HepG2 (cell line): ENCODE measurements at regions not wholly inside any gene's neighbourhood (a gene's known extent, or its start where the extent isn't known, plus 50 kb on each side); places are given as distances from the start of the nearest gene placed in this dataset.

Source experiments
- ATAC-seq: fragments of 200-7000 bp; cut with Tn5 transposase; 3 replicates; pipeline ENCODE4 v1.9.1; 2020; ENCODE audit warnings: mild to moderate bottlenecking, moderate library complexity
- BruUV-seq: library from RNA; stranded (reverse); fragments of 400-500 nt; replicated peaks from 2 replicates; lab custom pipeline; 2021; lab: Mats Ljungman, UMichigan
- CTCF ChIA-PET: fragments of 300-600 bp; formaldehyde crosslinking; extraction: SDS; loops from one replicate; lab custom pipeline; 2021; ENCODE audit warnings: low total read pairs, inconsistent platforms, low intra/inter-chr PET ratio; lab: Yijun Ruan, JAX
- POLR2A ChIA-PET: fragments of 350-600 bp; sonication (Branson Sonifier 250); formaldehyde crosslinking; loops from one replicate; lab custom pipeline; 2020; ENCODE audit warnings: antibody characterized with exemption, inconsistent platforms; lab: Yijun Ruan, JAX
- DNase-seq: peaks from one replicate; pipeline ENCODE4 v3.0.0-alpha.2; 2015; ENCODE audit warnings: low spot score
- FAIRE-seq: peaks from 3 replicates; lab custom pipeline; 2011; peaks lifted over from hg19 to GRCh38; lab: Jason Lieb, UNC
- H2AFZ ChIP-seq: one replicate; pipeline ENCODE4 v1.6.1; 2011; ENCODE audit warnings: low read length, inconsistent platforms
- H3K27ac ChIP-seq: fragments of 300-600 bp; 3 replicates; pipeline ENCODE4 v1.8.0; 2011; ENCODE audit warnings: mixed run types, mild to moderate bottlenecking, mixed read lengths, low read length, inconsistent platforms; ENCODE audit not compliant: insufficient read depth; ENCODE audit errors: extremely low read length
- H3K27me3 ChIP-seq, 2 experiments: fragments of 200-600 bp in 1 of 2; 2 replicates in 1 of 2; 3 replicates in 1 of 2; pipeline versions ENCODE4 v1.6.0 to v1.8.0; 2011; ENCODE audit warnings: low read length in 2 of 2, mild to moderate bottlenecking in 2 of 2, moderate library complexity in 2 of 2, inconsistent platforms in 1 of 2; ENCODE audit not compliant: insufficient read depth in 2 of 2, control insufficient read depth in 1 of 2
- H3K36me3 ChIP-seq, 2 experiments: fragments of 200-600 bp in 1 of 2; replicated peaks in 1 of 2; 2 replicates in 1 of 2; 3 replicates in 1 of 2; pipeline versions ENCODE4 v1.5.1 to v1.8.0; 2011; ENCODE audit warnings: low read length in 2 of 2, inconsistent platforms in 1 of 2; ENCODE audit not compliant: insufficient read depth in 2 of 2, control insufficient read depth in 1 of 2
- H3K4me1 ChIP-seq: 2 replicates; pipeline ENCODE4 v1.5.1; 2012; ENCODE audit warnings: low read length, inconsistent platforms; ENCODE audit not compliant: insufficient read depth
- H3K4me2 ChIP-seq: 2 replicates; pipeline ENCODE4 v1.6.0; 2011; ENCODE audit warnings: low read depth, low read length, inconsistent platforms
- H3K4me3 ChIP-seq, 3 experiments: fragments of 200-600 bp in 1 of 3; sonication (generic), shearing (Covaris generic) in 1 of 3; replicated peaks in 1 of 3; 2 replicates each; pipeline ENCODE4 v1.5.1; 2011 to 2016; ENCODE audit warnings: low read length in 3 of 3, inconsistent platforms in 2 of 3, low read depth in 2 of 3, mild to moderate bottlenecking in 2 of 3, control low read depth in 1 of 3, mixed read lengths in 1 of 3; ENCODE audit not compliant: insufficient read depth in 1 of 3
- H3K79me2 ChIP-seq: one replicate; pipeline ENCODE4 v1.6.1; 2011; ENCODE audit warnings: low read length, inconsistent platforms; ENCODE audit not compliant: insufficient read depth
- H3K9ac ChIP-seq: 2 replicates; pipeline ENCODE4 v1.6.0; 2011; ENCODE audit warnings: mild to moderate bottlenecking, low read depth, low read length, inconsistent platforms; ENCODE audit not compliant: insufficient read depth
- H3K9me3 ChIP-seq: 2 replicates; pipeline ENCODE4 v1.5.1; 2012; ENCODE audit warnings: mild to moderate bottlenecking, low read length
- H4K20me1 ChIP-seq: 2 replicates; pipeline ENCODE4 v1.6.0; 2011; ENCODE audit warnings: inconsistent platforms, mild to moderate bottlenecking, low read length, moderate library complexity; ENCODE audit not compliant: insufficient read depth
- MED1 ChIP-seq: sonication (generic); formaldehyde crosslinking; IDR thresholded peaks from 2 replicates; pipeline ENCODE4 v1.4.0; 2020; ENCODE audit warnings: missing genetic modification reagents
- NR1H2 ChIP-seq: sonication (generic); formaldehyde crosslinking; IDR thresholded peaks from 2 replicates; pipeline ENCODE4 v1.8.1; 2022; ENCODE audit warnings: low read depth, missing genetic modification reagents, borderline replicate concordance
- ZBTB7A ChIP-seq: sonication (generic); formaldehyde crosslinking; IDR thresholded peaks from 2 replicates; pipeline ENCODE4 v1.8.0; 2022; ENCODE audit warnings: mild to moderate bottlenecking, missing genetic modification reagents
- WGBS: methylation state at CpG from one replicate; pipeline ENCODE4 v1.1.6; 2017; ENCODE audit warnings: low lambda C conversion rate; 5-methylcytosine and 5-hydroxymethylcytosine counted together
- in situ Hi-C: cut with HindIII; loops from 2 replicates; pipeline ENCODE4 v1.10.0; 2017; ENCODE audit warnings: low pct_unique_long_range_greater_than_20kb; ENCODE audit not compliant: extremely low pct_ligation_motif_present
- intact Hi-C: fragments of 100-400 bp; cut with micrococcal nuclease; formaldehyde crosslinking; loops from one replicate; pipeline ENCODE4 v1.10.0; 2022; ENCODE audit not compliant: unreplicated experiment
- TF ChIP-seq, protein P1 (sequence below): sonication (generic); formaldehyde crosslinking; IDR thresholded peaks from 2 replicates; pipeline ENCODE4 v1.8.1; 2023; ENCODE audit warnings: mild to moderate bottlenecking, moderate library complexity, missing genetic modification reagents
- TF ChIP-seq, protein P2 (sequence below): sonication (generic); formaldehyde crosslinking; conservative IDR thresholded peaks from 2 replicates; pipeline ENCODE4 v1.8.1; 2023; ENCODE audit warnings: missing genetic modification reagents

DNA sequence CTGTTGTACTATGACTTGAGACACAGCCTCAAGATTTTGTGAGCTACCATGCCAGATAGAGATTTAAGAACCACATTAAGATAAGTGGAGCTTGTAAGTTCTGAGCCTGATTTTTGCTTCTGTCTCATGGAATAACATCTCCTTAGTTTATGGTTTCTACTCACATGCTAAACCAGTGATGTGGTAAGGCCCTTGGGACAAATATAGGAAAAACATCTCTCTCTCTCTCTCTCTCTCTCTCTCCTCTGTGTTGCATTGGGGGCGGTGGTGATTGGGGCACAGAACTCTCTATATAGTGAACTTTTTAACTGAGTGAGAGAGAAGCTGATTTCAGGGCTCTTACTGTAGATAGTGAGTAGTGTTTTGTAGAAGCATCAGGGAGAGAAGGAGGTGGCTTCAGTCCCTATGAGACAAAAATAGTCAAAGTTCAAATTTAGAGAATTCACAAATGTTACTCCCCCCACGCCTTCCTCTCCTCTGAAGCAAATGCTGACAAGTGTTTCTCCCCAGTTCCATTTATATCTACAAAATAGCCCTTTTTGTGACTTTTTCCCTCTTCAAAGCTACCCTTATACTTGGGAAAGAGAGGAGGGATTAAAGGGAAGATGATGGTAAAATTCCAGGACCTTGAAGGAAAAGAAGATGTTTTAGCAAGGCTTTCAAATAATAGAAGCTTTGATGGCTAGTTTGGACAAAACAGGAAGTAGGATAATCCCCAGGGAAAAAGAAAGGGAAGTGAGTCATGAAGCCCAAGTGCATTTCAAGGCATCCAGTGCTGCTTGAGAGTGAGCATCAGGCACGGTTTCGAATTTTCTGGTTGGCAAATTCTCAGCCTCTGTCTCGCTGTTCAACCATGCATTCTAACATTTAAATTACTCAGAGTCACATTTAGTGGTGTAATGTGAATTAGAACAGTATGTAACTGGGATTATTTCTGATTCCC is 134.3 kb upstream of the AP1S2 start:
- TF ChIP-seq, protein P1, sequence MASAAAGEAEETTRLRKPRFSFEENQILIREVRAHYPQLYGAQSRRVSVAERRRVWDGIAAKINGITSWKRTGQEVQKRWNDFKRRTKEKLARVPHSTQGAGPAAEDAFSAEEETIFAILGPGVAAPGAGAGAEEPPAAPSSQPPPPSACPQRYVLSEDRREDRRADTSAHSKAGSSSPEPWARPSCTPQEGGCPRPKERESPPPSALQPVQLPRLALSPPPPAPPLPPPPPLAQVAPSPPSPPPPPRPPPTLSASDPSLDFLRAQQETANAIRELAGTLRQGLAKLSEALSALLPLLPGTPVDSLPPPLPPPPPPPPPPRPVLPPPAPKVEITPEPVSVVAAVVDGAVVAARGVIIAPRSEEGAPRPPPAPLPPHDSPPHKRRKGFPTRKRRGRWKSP (CRISPR knock-in tag) = no peak
- TF ChIP-seq ZBTB7A (CRISPR knock-in tag) (no peak), NR1H2 (CRISPR knock-in tag) (no peak), MED1 (CRISPR knock-in tag) (no peak)
- TF ChIP-seq, protein P2, sequence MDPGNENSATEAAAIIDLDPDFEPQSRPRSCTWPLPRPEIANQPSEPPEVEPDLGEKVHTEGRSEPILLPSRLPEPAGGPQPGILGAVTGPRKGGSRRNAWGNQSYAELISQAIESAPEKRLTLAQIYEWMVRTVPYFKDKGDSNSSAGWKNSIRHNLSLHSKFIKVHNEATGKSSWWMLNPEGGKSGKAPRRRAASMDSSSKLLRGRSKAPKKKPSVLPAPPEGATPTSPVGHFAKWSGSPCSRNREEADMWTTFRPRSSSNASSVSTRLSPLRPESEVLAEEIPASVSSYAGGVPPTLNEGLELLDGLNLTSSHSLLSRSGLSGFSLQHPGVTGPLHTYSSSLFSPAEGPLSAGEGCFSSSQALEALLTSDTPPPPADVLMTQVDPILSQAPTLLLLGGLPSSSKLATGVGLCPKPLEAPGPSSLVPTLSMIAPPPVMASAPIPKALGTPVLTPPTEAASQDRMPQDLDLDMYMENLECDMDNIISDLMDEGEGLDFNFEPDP (CRISPR knock-in tag) = no peak
- Histone ChIP-seq H3K9me3 (no peaks in the 10 kb centered on the region), H2AFZ (no peak overlapping the region), H3K79me2 (no peaks in the 10 kb centered on the region), H3K4me3 (no peak overlapping the region), H3K36me3 (no peaks in the 10 kb centered on the region), H4K20me1 (no peaks in the 10 kb centered on the region), H3K27me3 (no peaks in the 10 kb centered on the region), H3K9ac (no peak overlapping the region), H3K27ac (no peak overlapping the region), H3K4me2 (no peak overlapping the region), H3K4me1 (no peaks in the 10 kb centered on the region)
- FAIRE-seq (no peak), DNase-seq (no peak), ATAC-seq (no peak)
- in situ Hi-C loops (no loop called here), intact Hi-C loops (no loop called here)
- POLR2A ChIA-PET = no interaction called here
- CTCF ChIA-PET = no interaction called here
- BruUV-seq = no TSS peak
- WGBS = 3% methylated on average over 5 of the region's 5 CpGs
